MM.1S (cell line): ENCODE measurements at regions not wholly inside any gene's neighbourhood (a gene's known extent, or its start where the extent isn't known, plus 50 kb on each side); places are given as distances from the start of the nearest gene placed in this dataset.
"Not testable (repeated sequence)": the region's sequence is repeated elsewhere in the genome, so short reads cannot be mapped to it uniquely, and the experiment has no call there.

Source experiments
- DNase-seq: peaks from one replicate; pipeline ENCODE4 v3.0.0-alpha.2; 2015
- H2AFZ ChIP-seq: fragments of 300-600 bp; sonication (generic); 2 replicates; pipeline ENCODE4 v1.6.0; 2016; ENCODE audit warnings: antibody characterized with exemption, low read length
- H3F3A ChIP-seq: fragments of 300-600 bp; sonication (generic); 2 replicates; pipeline ENCODE4 v1.6.1; 2016; ENCODE audit warnings: mild to moderate bottlenecking, antibody characterized with exemption, low read length, moderate library complexity, mixed read lengths; ENCODE audit not compliant: insufficient read depth
- H3K27ac ChIP-seq: fragments of 300-600 bp; sonication (generic); 2 replicates; pipeline ENCODE4 v1.5.1; 2016; ENCODE audit warnings: mild to moderate bottlenecking, low read length
- H3K27me3 ChIP-seq: fragments of 300-600 bp; sonication (generic); replicated peaks from 2 replicates; pipeline ENCODE4 v1.6.0; 2016; ENCODE audit warnings: low read length; ENCODE audit not compliant: insufficient read depth
- H3K36me3 ChIP-seq: fragments of 300-600 bp; sonication (generic); replicated peaks from 2 replicates; pipeline ENCODE4 v1.6.1; 2016; ENCODE audit warnings: mild to moderate bottlenecking, low read length, mixed read lengths; ENCODE audit not compliant: insufficient read depth
- H3K4me1 ChIP-seq: fragments of 300-600 bp; sonication (generic); 2 replicates; pipeline ENCODE4 v1.6.1; 2016; ENCODE audit warnings: low read length, mixed read lengths
- H3K4me2 ChIP-seq: fragments of 300-600 bp; sonication (generic); 2 replicates; pipeline ENCODE4 v1.6.0; 2016; ENCODE audit warnings: low read depth, low read length
- H3K4me3 ChIP-seq: fragments of 300-600 bp; sonication (generic); 2 replicates; pipeline ENCODE4 v1.5.1; 2016; ENCODE audit warnings: low read length, mixed read lengths
- H3K79me2 ChIP-seq: fragments of 300-600 bp; sonication (generic); 2 replicates; pipeline ENCODE4 v1.6.1; 2016; ENCODE audit warnings: mixed run types, low read length, mixed read lengths
- H3K9ac ChIP-seq: fragments of 300-600 bp; sonication (generic); 2 replicates; pipeline ENCODE4 v1.6.1; 2016; ENCODE audit warnings: low read length, mixed read lengths
- H3K9me2 ChIP-seq: fragments of 300-600 bp; sonication (generic); replicated peaks from 2 replicates; pipeline ENCODE4 v1.6.1; 2016; ENCODE audit warnings: mild to moderate bottlenecking, low read length, mixed read lengths; ENCODE audit not compliant: insufficient read depth
- H3K9me3 ChIP-seq: fragments of 300-600 bp; sonication (generic); replicated peaks from 2 replicates; pipeline ENCODE4 v1.6.1; 2016; ENCODE audit warnings: mild to moderate bottlenecking, low read length, mixed read lengths; ENCODE audit not compliant: insufficient read depth
- H4K20me1 ChIP-seq: fragments of 300-600 bp; sonication (generic); 2 replicates; pipeline ENCODE4 v1.6.1; 2016; ENCODE audit warnings: mild to moderate bottlenecking, low read length, moderate library complexity, mixed read lengths; ENCODE audit not compliant: insufficient read depth
- CTCF ChIP-seq: fragments of 300-600 bp; sonication (generic); IDR thresholded peaks from 2 replicates; pipeline ENCODE4 v1.5.1; 2016; ENCODE audit warnings: antibody characterized with exemption, low read length, mixed read lengths
- EZH2 ChIP-seq: fragments of 300-600 bp; sonication (generic); optimal IDR thresholded peaks from 2 replicates; pipeline ENCODE3; 2017; ENCODE audit warnings: low read depth, mild to moderate bottlenecking, antibody characterized with exemption, low read length, mixed read lengths
- EZH2phosphoT487 ChIP-seq: fragments of 300-600 bp; sonication (generic); IDR thresholded peaks from 2 replicates; pipeline ENCODE4 v1.6.1; 2018; ENCODE audit warnings: antibody characterized with exemption, low read length

- H3K4me1 ChIP-seq = no peaks in the 10 kb centered on the region
- DNase-seq = no peak
- H3K4me3 ChIP-seq = no peak overlapping the region
- no peak overlapping the region for H3K27ac ChIP-seq
- H3K9me3 ChIP-seq = no peaks in the 10 kb centered on the region
- no peak overlapping the region for H3K4me2 ChIP-seq
- H3K9me2 ChIP-seq = no peaks in the 10 kb centered on the region
- H3K36me3 ChIP-seq = no peaks in the 10 kb centered on the region
- no peak overlapping the region for H2AFZ ChIP-seq
- no peak for TF ChIP-seq EZH2phosphoT487
- no peak for TF ChIP-seq EZH2
- TF ChIP-seq CTCF = no peak
- H3K27me3 ChIP-seq = no peaks in the 10 kb centered on the region
- no peaks in the 10 kb centered on the region for H4K20me1 ChIP-seq
- no peaks in the 10 kb centered on the region for H3K79me2 ChIP-seq
- no peak overlapping the region for H3K9ac ChIP-seq
- no peaks in the 10 kb centered on the region for H3F3A ChIP-seq
Observed at GRCh38 chr3:62948921-62949320, 73.7 kb upstream of the CADPS start.

- H2AFZ ChIP-seq = no peak overlapping the region
- H3K27ac ChIP-seq = no peak overlapping the region
- no peaks in the 10 kb centered on the region for H3K36me3 ChIP-seq
- H3K9me2 ChIP-seq = no peaks in the 10 kb centered on the region
- DNase-seq = no peak
- no peaks in the 10 kb centered on the region for H3K9me3 ChIP-seq
- H3K4me1 ChIP-seq = no peaks in the 10 kb centered on the region
- TF ChIP-seq EZH2 (no peak), EZH2phosphoT487 (no peak), CTCF (no peak)
- H3K4me2 ChIP-seq = no peak overlapping the region
- H3K79me2 ChIP-seq = no peaks in the 10 kb centered on the region
- no peak overlapping the region for H3K4me3 ChIP-seq
- H3K9ac ChIP-seq = no peak overlapping the region
- no peaks in the 10 kb centered on the region for H3F3A ChIP-seq
- H4K20me1 ChIP-seq = no peaks in the 10 kb centered on the region
- no peaks in the 10 kb centered on the region for H3K27me3 ChIP-seq
Observed at GRCh38 chr3:62950210-62950609, 75.0 kb upstream of the CADPS start.

- DNase-seq = no peak
- no peaks in the 10 kb centered on the region for H3K36me3 ChIP-seq
- no peaks in the 10 kb centered on the region for H3K27me3 ChIP-seq
- H3K9me3 ChIP-seq = no peaks in the 10 kb centered on the region
- H2AFZ ChIP-seq = no peak overlapping the region
- no peaks in the 10 kb centered on the region for H3K4me1 ChIP-seq
- no peaks in the 10 kb centered on the region for H3K9me2 ChIP-seq
- H3K4me2 ChIP-seq = no peak overlapping the region
- H3K4me3 ChIP-seq = no peak overlapping the region
- no peaks in the 10 kb centered on the region for H3K79me2 ChIP-seq
- no peak overlapping the region for H3K9ac ChIP-seq
- TF ChIP-seq EZH2phosphoT487 (no peak), EZH2 (no peak), CTCF (no peak)
- H4K20me1 ChIP-seq = no peaks in the 10 kb centered on the region
- H3F3A ChIP-seq = no peaks in the 10 kb centered on the region
- H3K27ac ChIP-seq = no peak overlapping the region
Observed at GRCh38 chr3:62951037-62951613, 75.9 kb upstream of the CADPS start.

GRCh38 chr3:62951880-62952279 is 76.7 kb upstream of the CADPS start:
- H3K9ac ChIP-seq, DNase-seq, H3K27me3 ChIP-seq, H4K20me1 ChIP-seq, H3K4me1 ChIP-seq, H3F3A ChIP-seq, H3K79me2 ChIP-seq, H3K36me3 ChIP-seq, H3K27ac ChIP-seq, H3K9me3 ChIP-seq, H3K4me3 ChIP-seq, H2AFZ ChIP-seq, H3K4me2 ChIP-seq, H3K9me2 ChIP-seq: not testable (repeated sequence)
